GM03348 (cell line): ENCODE measurements at regions not wholly inside any gene's neighbourhood (a gene's known extent, or its start where the extent isn't known, plus 50 kb on each side); places are given as distances from the start of the nearest gene placed in this dataset.
"Not testable (repeated sequence)": the region's sequence is repeated elsewhere in the genome, so short reads cannot be mapped to it uniquely, and the experiment has no call there.

ENCODE experiments used
- DNase-seq: peaks from one replicate; pipeline ENCODE4 v3.0.0; 2012; ENCODE audit warnings: low spot score

GRCh38 chr16:79973320-79973719 is 372.8 kb upstream of the MAF start:
- DNase-seq: no peak

- DNase-seq: no peak
Observed at GRCh38 chr16:79972053-79972704, 371.6 kb upstream of the MAF start.

GRCh38 chr16:79971237-79971572 is 370.7 kb upstream of the MAF start:
- no peak for DNase-seq

GRCh38 chr16:79970551-79971236 is 370.2 kb upstream of the MAF start:
- no peak for DNase-seq

GRCh38 chr16:79970087-79970486 is 369.6 kb upstream of the MAF start:
- no peak for DNase-seq

GRCh38 chr16:79969458-79969857 is 368.9 kb upstream of the MAF start:
- no peak for DNase-seq

- DNase-seq: no peak
Observed at GRCh38 chr16:79966226-79966625, 365.7 kb upstream of the MAF start.

GRCh38 chr16:79965718-79966117 is 365.2 kb upstream of the MAF start:
- DNase-seq: no peak

- no peak for DNase-seq
Observed at GRCh38 chr16:79964104-79964503, 363.6 kb upstream of the MAF start.

- no peak for DNase-seq
Observed at GRCh38 chr16:79962962-79963361, 362.4 kb upstream of the MAF start.

GRCh38 chr16:79959226-79959625 is 358.7 kb upstream of the MAF start:
- DNase-seq: no peak

GRCh38 chr16:79954921-79955705 is 354.6 kb upstream of the MAF start:
- DNase-seq: no peak

- no peak for DNase-seq
Observed at GRCh38 chr16:79950932-79951719, 350.6 kb upstream of the MAF start.

- DNase-seq: no peak
Observed at GRCh38 chr16:79949417-79949816, 348.9 kb upstream of the MAF start.

- DNase-seq: no peak
Observed at GRCh38 chr16:79947771-79948170, 347.2 kb upstream of the MAF start.

- no peak for DNase-seq
Observed at GRCh38 chr16:79946252-79946651, 345.7 kb upstream of the MAF start.

- peak; percentile 9 for DNase-seq
Observed at GRCh38 chr16:79943736-79944135, 343.2 kb upstream of the MAF start.

GRCh38 chr16:79938575-79938974 is 338.0 kb upstream of the MAF start:
- DNase-seq: no peak

- not testable (repeated sequence) for DNase-seq
Observed at GRCh38 chr16:79937671-79938070, 337.1 kb upstream of the MAF start.

- no peak for DNase-seq
Observed at GRCh38 chr16:79933603-79934002, 333.1 kb upstream of the MAF start.

GRCh38 chr16:79932572-79932971 is 332.0 kb upstream of the MAF start:
- DNase-seq: no peak

- no peak for DNase-seq
Observed at GRCh38 chr16:79931721-79932120, 331.2 kb upstream of the MAF start.
